ENCODE measurements at regions not wholly inside any gene's neighbourhood (a gene's known extent, or its start where the extent isn't known, plus 50 kb on each side); places are given as distances from the start of the nearest gene placed in this dataset.

DNA sequence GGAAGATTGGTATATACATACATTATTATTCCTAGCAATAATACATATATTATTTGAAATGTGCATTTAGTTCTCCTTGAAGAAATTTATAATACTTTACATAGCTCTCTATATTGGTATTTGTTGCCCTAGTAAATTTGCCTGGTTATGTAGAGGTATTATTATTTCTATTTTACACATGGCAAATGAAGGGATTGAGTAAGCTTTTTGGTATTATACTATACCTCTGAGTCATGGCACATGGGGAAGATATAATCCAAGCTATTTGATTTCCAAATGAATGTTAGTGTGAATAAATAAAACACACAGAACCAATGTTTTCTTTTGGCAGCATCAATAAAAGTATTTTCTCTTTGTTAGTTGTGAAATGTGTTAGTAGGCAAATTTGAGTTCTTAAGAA is 409.6 kb upstream of the SLC35B3 start:
- ATAC-seq (no peak), DNase-seq (ENCODE audit: low read depth, low spot score) (no peak)
- intact Hi-C loops (cut with micrococcal nuclease) = loop anchor here (1.0 kb wide), 1 partner anchor 37 kb away; no protein-coding TSS in a partner anchor
- Histone ChIP-seq H3K4me2 (ENCODE audit: low read length) (no peak overlapping the region), H3K4me3 (replicated peaks in 1 of 2; ENCODE audit: low read depth in 1 of 2, low read length in 2 of 2) (no peak overlapping the region), H3K9ac (ENCODE audit: low read length) (no peak overlapping the region), H3K9me2 (ENCODE audit: insufficient read depth) (no peaks in the 10 kb centered on the region), H3K27ac (ENCODE audit: low read depth, low read length) (no peak overlapping the region), H3K79me2 (ENCODE audit: insufficient read depth, low read length) (no peaks in the 10 kb centered on the region), H4K20me1 (ENCODE audit: insufficient read depth) (no peaks in the 10 kb centered on the region), H3K27me3 (ENCODE audit: insufficient read depth, low read length) (no peaks in the 10 kb centered on the region), H3K4me1 (ENCODE audit: control insufficient read depth in 1 of 2, insufficient read depth in 2 of 2, low read length in 2 of 2) (no peaks in the 10 kb centered on the region), H3K36me3 (ENCODE audit: control insufficient read depth in 1 of 2, insufficient read depth in 2 of 2, low read length in 2 of 2) (no peaks in the 10 kb centered on the region), H3K9me3 (ENCODE audit: control insufficient read depth in 1 of 2, insufficient read depth in 1 of 2, low read depth in 1 of 2, low read length in 2 of 2) (no peaks in the 10 kb centered on the region), H2AFZ (ENCODE audit: low read depth, low read length, poor library complexity, severe bottlenecking) (no peak overlapping the region)
- CTCF ChIA-PET = no interaction called here
- RAD21 ChIA-PET (ENCODE audit: low non-redundant PET in 1 of 2, low total read pairs in 2 of 2, uncharacterized antibody in 2 of 2, unreplicated experiment in 2 of 2) = no interaction called here
- POLR2A ChIA-PET = no interaction called here
- no TSS peak for BruUV-seq (replicated peaks)
- TF ChIP-seq TCF7L2 (IDR thresholded peaks at IDR 0.05; ENCODE audit: borderline replicate concordance, extremely low read depth, insufficient read depth, insufficient read length) (no peak), FOSL1 (IDR thresholded peaks at IDR 0.05; ENCODE audit: low read depth) (no peak), POLR2A (IDR thresholded peaks at IDR 0.05; ENCODE audit: borderline replicate concordance, extremely low read depth, insufficient read depth, insufficient read length) (no peak), ELF1 (IDR thresholded peaks at IDR 0.05; ENCODE audit: borderline replicate concordance, low read depth) (no peak), CBX3 (IDR thresholded peaks at IDR 0.05; ENCODE audit: low read depth) (no peak), CEBPB (IDR thresholded peaks at IDR 0.05; ENCODE audit: low read depth) (no peak), EZH2 (IDR thresholded peaks at IDR 0.05) (no peak), JUND (IDR thresholded peaks at IDR 0.05) (no peak), EZH2phosphoT487 (IDR thresholded peaks at IDR 0.05; ENCODE audit: borderline replicate concordance) (no peak), RAD21 (IDR thresholded peaks at IDR 0.05; ENCODE audit: low read depth) (no peak), POLR2AphosphoS5 (IDR thresholded peaks at IDR 0.05; ENCODE audit: low read depth, low read length) (no peak), SP1 (IDR thresholded peaks at IDR 0.05; ENCODE audit: low read depth) (no peak), EGR1 (IDR thresholded peaks at IDR 0.05; ENCODE audit: low read depth) (no peak), SIN3A (IDR thresholded peaks at IDR 0.05; ENCODE audit: low read depth) (no peak)
- TF ChIP-seq, protein P1, sequence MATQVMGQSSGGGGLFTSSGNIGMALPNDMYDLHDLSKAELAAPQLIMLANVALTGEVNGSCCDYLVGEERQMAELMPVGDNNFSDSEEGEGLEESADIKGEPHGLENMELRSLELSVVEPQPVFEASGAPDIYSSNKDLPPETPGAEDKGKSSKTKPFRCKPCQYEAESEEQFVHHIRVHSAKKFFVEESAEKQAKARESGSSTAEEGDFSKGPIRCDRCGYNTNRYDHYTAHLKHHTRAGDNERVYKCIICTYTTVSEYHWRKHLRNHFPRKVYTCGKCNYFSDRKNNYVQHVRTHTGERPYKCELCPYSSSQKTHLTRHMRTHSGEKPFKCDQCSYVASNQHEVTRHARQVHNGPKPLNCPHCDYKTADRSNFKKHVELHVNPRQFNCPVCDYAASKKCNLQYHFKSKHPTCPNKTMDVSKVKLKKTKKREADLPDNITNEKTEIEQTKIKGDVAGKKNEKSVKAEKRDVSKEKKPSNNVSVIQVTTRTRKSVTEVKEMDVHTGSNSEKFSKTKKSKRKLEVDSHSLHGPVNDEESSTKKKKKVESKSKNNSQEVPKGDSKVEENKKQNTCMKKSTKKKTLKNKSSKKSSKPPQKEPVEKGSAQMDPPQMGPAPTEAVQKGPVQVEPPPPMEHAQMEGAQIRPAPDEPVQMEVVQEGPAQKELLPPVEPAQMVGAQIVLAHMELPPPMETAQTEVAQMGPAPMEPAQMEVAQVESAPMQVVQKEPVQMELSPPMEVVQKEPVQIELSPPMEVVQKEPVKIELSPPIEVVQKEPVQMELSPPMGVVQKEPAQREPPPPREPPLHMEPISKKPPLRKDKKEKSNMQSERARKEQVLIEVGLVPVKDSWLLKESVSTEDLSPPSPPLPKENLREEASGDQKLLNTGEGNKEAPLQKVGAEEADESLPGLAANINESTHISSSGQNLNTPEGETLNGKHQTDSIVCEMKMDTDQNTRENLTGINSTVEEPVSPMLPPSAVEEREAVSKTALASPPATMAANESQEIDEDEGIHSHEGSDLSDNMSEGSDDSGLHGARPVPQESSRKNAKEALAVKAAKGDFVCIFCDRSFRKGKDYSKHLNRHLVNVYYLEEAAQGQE (IDR thresholded peaks at IDR 0.05; ENCODE audit: low read depth) = no peak
- TF ChIP-seq, protein P2, sequence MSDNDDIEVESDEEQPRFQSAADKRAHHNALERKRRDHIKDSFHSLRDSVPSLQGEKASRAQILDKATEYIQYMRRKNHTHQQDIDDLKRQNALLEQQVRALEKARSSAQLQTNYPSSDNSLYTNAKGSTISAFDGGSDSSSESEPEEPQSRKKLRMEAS (IDR thresholded peaks at IDR 0.05) = no peak
- TF ChIP-seq, protein P3, sequence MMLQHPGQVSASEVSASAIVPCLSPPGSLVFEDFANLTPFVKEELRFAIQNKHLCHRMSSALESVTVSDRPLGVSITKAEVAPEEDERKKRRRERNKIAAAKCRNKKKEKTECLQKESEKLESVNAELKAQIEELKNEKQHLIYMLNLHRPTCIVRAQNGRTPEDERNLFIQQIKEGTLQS (IDR thresholded peaks at IDR 0.05) = no peak
- TF ChIP-seq, protein P4, sequence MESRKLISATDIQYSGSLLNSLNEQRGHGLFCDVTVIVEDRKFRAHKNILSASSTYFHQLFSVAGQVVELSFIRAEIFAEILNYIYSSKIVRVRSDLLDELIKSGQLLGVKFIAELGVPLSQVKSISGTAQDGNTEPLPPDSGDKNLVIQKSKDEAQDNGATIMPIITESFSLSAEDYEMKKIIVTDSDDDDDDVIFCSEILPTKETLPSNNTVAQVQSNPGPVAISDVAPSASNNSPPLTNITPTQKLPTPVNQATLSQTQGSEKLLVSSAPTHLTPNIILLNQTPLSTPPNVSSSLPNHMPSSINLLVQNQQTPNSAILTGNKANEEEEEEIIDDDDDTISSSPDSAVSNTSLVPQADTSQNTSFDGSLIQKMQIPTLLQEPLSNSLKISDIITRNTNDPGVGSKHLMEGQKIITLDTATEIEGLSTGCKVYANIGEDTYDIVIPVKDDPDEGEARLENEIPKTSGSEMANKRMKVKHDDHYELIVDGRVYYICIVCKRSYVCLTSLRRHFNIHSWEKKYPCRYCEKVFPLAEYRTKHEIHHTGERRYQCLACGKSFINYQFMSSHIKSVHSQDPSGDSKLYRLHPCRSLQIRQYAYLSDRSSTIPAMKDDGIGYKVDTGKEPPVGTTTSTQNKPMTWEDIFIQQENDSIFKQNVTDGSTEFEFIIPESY (IDR thresholded peaks at IDR 0.05; ENCODE audit: extremely low read depth, insufficient replicate concordance, low read length) = no peak
- TF ChIP-seq, protein P5, sequence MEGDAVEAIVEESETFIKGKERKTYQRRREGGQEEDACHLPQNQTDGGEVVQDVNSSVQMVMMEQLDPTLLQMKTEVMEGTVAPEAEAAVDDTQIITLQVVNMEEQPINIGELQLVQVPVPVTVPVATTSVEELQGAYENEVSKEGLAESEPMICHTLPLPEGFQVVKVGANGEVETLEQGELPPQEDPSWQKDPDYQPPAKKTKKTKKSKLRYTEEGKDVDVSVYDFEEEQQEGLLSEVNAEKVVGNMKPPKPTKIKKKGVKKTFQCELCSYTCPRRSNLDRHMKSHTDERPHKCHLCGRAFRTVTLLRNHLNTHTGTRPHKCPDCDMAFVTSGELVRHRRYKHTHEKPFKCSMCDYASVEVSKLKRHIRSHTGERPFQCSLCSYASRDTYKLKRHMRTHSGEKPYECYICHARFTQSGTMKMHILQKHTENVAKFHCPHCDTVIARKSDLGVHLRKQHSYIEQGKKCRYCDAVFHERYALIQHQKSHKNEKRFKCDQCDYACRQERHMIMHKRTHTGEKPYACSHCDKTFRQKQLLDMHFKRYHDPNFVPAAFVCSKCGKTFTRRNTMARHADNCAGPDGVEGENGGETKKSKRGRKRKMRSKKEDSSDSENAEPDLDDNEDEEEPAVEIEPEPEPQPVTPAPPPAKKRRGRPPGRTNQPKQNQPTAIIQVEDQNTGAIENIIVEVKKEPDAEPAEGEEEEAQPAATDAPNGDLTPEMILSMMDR (IDR thresholded peaks at IDR 0.05 in 2 of 3, conservative IDR thresholded peaks at IDR 0.05 in 1 of 3; ENCODE audit: borderline replicate concordance in 1 of 3, insufficient read depth in 1 of 3, low read depth in 2 of 3, low read length in 2 of 3) = no peak
